ENCODE measurements at regions not wholly inside any gene's neighbourhood (a gene's known extent, or its start where the extent isn't known, plus 50 kb on each side); places are given as distances from the start of the nearest gene placed in this dataset.
"Not testable (repeated sequence)": the region's sequence is repeated elsewhere in the genome, so short reads cannot be mapped to it uniquely, and the experiment has no call there.

DNA sequence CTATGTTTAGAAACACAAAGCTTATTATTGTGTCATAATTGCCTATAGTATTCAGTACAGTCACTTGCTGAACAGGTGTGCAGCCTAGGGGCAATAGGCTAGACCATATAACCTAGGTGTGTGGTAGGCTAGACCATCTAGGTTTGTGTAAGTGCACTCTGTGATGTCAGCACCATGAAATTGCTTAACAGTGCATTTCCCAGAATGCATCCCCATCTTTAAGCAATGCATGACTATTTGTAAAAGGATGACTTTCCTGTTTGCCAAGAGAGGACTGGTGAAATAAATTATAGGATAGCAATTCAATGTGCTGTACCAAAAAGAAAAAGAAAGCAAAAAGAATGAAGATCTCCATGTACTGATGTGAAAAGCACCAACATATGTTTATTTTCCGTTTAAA is 288.7 kb upstream of the AUTS2 start:
- no peak for DNase-seq

DNA sequence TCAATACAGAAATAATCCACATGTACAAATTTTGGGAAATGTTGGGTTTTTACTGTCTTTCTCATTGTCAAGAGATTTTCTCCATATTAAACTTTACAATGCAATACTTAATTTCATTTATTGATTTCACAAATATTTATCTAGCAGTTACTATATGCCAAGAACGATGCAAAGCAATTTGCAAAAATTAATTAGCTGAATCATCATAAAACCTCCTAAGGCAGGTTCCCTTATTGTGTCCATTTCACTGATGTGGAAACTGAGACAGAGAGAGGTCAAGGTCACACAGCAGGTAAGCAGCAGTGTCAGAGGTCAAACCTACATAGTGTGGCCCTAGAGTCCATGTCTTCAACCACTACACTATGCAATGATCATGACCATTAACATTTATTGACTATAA is 286.8 kb upstream of the AUTS2 start:
- no peak for DNase-seq

DNA sequence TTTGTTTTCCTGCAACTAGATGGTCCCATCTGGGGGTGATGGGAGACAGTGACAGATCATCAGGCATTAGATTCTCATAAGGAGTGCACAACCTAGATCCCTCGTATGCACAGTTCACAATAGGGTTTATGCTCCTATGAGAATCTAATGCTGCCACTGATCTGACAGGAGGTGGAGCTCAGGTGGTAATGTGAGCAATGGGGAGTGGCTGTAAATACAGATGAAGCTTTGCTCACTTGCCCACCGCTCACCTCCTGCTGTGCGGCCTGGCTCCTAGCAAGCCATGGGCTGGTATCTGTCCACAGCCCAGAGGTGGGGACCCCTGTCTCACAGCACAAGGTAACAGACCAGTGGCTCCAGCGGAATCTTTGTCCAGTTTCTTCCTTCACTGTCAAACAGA is 284.4 kb upstream of the AUTS2 start:
- DNase-seq = not testable (repeated sequence)

DNA sequence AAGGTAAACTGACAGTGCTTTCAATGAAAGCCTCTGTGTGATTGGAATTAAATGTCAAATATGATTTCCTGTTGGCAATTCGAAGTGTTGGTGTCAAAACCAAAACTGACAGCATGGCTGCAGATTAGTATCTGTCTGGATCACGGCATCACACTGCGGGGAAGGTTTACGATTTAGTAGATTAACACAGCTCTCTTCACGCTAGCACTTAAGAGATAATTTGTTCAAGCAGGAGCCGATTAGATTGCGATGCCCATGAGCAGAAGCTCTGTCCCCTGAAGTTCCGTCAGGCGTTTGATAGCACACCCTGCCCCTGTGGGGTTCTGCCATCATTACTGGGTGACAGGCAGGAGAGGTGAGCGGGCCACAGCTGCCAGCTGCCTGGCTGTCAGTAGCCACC is 279.5 kb upstream of the AUTS2 start:
- no peak for DNase-seq

DNA sequence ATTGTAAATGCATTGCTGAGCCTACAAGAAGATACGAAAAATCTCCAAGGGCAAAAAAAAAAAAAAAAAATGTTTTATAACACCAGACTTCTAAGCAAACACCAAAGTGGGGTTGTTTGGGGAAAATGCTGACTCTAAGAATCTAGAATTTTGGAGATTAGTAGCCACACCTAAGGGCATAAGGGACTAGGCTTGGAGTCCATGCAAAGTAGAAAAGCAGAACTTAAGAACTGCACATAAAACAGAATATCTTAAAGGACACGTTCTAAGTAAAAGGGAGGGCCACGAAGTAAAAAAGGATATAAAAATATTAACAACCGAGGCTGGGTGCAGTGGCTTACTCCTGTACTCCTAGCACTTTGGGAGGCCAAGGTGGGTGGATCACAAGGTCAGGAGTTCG is 269.8 kb upstream of the AUTS2 start:
- DNase-seq = no peak

DNA sequence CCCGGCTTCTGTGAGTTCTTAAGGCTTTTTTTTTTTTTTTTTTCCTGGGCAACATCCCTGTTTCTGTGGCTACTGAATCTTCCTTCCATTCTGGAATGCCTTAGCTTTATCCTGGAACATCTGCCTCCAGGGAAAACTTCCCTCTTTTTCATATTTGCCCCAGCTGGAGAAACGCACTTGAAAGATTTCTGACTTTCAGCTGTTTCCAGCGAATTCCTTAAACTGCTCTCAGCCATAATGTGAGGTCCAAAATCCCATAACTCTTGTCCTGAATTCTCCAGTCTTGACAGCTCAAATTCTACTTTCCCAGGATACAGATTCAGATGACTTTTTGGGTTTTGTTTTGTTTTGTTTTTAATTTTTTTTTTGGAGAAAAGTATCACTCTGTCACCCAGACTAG is 263.6 kb upstream of the AUTS2 start:
- no peak for DNase-seq

DNA sequence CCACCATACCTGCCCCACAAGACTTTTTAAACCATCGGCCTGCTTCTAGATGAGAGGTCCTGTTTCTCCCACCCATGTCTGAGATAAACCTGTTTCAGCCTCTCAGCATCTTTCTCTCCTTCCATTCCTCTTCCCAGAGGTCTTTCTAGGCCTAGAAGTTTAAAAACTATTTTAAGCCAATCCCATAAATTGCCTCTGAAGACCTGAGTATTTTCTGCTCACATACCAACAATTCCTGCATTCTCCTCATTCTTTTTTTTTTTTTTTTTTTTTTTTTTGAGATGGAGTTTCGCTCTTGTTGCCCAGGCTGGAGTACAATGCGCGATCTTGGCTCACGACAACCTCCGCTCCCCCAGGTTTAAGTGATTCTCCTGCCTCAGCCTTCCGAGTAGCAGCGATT is 262.9 kb upstream of the AUTS2 start:
- no peak for DNase-seq

DNA sequence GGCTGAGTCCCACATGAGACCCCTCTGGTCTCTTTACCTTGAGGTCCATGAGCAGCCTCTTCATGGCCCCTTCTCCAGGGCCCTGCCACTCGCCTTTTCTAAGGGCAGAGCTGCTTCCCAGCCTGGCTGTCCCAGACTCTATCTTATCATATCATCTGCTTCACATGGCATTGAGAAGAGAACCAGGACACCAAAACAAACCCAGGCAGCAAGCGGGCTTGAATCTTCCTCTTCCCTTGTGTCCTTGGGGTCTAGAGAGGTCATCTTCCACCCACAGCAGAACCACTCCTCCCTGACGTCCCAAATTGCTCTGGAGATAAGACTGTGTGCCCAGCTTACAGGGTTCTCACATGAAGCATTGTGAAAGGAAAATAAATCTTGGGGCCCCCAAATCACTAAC is 261.3 kb upstream of the AUTS2 start:
- DNase-seq = no peak

DNA sequence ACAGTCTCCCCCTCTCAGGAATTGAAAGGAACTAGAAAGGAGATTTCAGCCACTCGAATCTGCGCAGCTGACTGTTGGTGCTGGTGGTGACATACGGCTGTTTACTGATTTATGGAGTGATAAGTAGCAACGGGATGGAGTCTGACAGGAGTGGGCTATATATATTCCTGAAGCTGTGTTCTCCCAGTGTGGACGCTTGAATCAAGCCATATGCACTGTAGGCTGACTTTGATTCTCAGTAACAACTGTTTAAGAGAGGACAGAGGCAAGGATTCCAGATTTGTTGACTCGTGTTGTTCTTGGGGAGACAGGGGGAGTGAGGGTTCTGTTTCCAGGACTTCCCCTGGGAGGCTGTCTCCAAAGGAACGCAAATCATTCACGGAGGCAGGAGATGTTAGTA is 260.1 kb upstream of the AUTS2 start:
- DNase-seq = no peak

DNA sequence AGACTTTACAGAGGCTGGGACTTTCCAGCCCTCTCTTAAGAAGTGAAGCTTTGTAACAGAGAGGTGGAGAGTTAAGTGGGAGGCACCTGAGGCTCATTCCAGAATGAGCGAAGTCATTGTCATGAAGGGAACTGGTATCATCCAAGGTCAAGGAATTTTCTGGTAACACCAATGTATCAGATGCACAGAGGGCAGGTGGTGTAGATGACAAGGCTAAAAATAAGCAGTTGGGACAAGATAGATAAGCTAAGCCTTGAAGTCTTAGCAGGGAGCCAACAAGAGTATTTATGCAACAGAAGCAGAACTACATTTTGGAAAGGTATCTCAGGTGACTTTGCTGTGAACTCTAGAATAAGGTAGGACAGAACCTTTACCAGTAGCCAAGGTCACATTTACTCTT is 257.0 kb upstream of the AUTS2 start:
- DNase-seq = no peak

DNA sequence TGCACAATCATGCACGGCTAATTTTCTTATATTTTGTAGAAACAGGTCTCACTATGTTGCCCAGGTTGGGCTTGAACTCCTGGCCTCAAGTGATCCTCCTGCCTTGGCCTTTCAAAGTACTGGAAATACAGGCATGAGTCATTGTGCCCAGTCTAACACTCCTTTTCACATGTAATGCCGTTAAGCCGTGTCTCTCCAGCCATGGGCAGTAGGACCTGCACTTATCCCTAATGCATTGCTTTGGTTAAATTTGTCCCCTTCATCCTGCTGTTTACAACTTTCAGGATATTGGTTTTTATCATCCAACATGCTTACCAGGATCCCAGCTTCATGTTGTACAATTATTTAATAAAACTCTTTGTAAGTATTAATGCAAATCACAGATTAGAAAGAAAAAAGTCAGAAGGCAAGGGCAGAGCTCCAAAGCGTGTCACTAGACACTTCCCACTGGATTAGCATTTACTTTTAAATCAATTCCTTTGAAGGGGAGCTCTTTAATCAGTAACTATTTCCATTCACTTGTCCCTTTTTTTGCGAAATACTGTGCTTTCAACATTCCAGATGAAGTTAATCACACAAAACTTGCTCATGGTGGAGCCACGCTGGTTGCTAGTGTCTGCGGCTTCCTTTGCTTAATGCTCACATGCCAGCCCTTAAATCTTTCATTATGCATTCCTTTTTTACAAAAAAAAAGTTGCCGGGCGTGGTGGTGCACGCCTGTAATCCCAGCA is 256.0 kb upstream of the AUTS2 start:
- DNase-seq = no peak

DNA sequence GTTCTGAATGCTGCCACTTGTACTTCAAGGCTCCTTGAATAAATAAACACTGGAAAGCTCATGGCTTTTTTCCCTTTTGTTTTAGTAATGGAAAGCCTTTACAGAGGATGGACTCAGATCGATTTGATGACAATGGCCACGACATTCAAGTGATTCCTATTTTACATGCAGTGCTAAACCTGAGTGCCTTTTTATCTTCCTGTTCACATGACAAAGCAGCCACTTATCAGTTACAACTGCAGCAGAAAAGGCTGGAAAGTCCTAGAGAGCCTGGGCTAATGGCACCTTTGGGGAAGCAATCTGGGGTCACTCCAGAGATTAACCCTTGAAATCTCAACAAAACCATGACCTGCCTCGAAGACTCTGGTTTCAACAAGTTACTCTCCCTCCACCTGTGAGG is 249.0 kb upstream of the AUTS2 start:
- no peak for DNase-seq

DNA sequence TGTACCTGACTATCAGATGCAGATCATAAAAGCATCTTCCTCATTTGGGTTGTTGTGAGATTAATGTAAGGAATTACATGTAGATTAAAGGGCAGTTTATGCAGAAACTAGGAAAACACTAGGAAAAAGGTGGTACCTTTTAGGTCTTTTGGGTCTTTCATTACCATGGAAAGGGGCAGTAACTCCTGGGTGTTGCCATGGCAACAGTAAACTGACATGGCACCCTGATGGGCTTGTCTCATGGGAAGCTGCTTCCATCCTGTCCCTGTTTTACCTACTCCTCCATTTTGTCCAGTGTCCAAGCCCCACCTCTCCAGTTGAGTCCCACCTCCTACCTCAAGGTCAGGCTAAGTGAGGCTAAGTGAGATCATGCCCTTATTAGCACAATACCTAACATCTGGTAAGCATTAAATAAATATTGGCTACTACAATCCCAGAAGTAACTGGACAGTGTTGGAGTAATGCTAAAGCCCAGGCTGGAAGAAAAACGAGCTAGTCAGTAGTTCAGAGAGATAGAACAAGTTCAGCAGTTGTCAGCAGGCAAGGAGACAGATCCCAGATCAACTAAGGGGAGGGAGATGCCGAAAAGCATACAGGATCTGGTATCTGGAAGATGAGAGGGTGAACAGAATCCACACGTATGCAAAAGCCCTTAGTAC is 240.0 kb upstream of the AUTS2 start:
- no peak for DNase-seq

DNA sequence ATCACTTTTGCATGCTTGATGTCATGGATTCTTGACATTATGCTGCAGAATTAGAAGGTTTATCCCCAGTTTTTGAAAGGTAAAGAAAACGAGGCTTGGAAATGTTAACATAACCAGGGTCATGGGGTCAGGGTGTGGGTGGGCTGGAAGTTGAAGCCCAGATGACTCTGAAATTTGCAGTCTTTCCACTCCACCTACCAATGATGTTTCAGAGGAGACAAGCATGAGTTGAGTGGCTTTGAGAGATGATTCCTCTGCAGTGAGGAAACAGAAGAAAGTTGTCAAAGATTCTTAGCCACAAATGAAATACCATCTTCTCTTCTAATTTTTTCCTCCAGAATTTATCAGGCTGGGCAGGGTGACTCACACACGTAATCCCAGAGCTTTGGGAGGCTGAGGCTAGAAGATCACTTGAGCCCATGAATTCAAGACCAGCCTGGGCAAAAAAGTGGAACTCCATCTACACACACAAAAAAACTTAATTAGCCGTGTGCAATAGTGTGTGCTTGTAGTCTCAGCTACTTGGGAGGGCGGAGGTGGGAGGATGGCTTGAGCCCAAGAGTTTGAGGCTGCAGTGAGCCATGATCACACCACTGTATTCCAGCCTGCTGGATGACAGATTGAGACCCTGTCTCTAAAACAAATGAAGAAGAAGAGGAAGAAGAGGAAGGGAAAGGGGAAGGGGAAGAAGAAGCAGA is 239.1 kb upstream of the AUTS2 start:
- no peak for DNase-seq

DNA sequence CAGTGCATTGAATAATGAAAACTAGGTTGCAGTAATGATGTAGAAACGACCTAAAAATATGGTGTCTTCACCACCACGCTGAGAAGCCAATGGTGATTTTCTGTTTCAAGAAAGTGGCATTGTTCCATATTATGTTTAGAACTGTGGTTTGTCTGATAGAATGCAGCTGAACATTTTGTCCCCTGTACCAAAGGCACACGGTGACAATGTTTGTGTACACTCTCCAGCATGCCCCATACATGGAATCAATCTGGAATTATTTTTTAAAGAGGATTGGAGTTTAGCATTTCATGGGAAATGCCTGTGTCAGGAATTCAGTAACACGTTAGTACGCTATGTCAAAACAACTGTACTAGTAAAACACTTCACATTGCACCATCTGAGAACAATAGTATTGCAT is 237.4 kb upstream of the AUTS2 start:
- no peak for DNase-seq

DNA sequence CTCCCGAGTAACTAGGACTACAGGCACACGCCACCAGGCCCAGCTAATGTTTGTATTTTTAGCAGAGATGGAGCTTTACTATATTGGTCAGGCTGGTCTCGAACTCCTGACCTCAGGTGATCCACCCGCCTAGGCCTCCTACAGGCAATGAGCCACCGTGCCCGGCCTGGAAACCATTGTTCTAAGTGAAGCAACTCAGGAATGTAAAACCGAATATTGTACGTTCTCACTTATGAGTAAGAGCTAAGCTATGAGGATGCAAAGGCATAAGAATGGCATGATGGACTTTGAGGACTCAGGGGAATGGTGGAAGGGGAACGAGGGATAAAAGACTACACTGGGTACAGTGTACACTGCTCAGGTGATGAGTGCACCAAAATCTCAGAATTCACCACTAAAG is 235.1 kb upstream of the AUTS2 start:
- no peak for DNase-seq

DNA sequence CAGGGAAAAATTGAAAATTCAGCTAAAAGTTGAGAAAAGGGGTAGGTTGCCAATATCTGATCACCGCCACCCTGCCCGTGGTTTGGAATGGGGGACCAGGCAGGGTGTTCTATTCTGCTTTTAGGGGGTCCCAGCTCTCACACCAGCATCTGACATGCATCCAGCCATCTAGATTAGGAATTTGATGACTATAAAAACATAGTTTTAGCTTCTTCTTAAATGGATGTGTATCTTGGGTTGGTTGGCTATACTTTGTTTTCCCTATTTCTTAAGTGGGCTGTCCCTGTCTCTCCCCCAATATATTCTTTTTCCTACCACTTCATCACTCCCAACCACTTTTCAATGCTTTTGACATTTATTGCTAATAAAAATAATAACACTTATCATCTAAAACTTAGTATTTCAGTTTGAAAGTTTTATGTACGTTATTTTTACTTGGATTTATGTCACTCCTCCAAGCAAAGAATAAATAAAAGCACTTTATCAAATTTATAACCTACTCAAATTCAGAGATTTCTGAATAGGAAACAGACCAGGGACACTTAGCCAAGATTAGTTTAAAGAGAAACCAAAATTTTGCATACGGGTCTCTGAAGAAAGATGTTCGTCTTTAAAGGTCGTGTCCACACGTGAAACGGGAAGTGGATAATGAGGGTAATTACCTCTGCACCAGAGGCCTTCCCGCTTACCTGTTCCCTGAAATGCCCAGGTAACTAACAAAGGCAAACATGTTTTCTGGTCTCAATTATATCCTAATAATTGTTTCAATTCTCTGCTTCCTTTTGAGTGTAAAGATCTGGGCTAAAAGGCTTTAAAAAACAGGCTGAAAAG is 233.2 kb upstream of the AUTS2 start:
- no peak for DNase-seq

DNA sequence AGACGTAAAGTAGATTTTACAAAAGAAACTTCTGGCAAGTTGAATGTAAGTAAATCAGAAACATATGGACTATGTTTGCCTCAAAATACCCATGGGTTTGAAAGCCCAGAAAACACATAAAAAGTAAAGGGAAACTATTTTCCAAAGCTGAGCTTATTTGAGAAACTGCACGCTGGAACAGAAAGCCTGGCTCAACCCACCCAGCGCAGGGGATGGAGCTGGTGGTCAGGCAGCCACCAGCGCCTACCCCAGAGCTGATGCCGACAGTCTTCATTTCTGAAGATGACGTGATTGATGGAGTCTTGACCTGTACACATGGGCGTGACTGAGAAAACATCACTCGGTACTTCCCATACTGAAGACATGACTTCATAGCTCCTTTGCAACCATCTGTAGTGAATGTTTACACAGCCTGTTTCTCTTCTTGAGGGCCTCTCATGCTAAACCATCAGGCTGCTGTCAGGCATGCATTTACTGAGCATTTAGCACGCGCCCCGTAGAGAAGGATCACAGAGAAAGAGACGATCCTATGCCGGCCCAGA is 232.6 kb upstream of the AUTS2 start:
- DNase-seq = no peak

DNA sequence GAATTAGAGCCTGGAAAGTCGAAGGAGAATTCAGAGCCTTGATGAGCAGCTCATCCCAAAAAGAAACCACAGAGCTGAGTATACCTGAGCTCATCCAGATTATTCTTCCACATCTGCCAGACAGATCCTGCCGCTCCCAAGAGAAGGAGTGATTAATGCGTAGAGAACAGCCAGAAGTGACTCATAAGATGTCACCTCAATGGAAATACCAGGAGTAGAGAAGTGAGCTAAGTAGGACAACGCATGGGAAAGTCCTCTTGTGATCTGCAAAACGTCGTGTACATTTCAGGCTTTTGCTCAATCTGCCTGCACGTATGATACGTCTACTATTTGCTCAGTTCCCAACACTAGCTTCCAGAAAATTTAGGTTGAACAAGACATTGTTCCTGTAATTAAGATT is 230.5 kb upstream of the AUTS2 start:
- DNase-seq = no peak

DNA sequence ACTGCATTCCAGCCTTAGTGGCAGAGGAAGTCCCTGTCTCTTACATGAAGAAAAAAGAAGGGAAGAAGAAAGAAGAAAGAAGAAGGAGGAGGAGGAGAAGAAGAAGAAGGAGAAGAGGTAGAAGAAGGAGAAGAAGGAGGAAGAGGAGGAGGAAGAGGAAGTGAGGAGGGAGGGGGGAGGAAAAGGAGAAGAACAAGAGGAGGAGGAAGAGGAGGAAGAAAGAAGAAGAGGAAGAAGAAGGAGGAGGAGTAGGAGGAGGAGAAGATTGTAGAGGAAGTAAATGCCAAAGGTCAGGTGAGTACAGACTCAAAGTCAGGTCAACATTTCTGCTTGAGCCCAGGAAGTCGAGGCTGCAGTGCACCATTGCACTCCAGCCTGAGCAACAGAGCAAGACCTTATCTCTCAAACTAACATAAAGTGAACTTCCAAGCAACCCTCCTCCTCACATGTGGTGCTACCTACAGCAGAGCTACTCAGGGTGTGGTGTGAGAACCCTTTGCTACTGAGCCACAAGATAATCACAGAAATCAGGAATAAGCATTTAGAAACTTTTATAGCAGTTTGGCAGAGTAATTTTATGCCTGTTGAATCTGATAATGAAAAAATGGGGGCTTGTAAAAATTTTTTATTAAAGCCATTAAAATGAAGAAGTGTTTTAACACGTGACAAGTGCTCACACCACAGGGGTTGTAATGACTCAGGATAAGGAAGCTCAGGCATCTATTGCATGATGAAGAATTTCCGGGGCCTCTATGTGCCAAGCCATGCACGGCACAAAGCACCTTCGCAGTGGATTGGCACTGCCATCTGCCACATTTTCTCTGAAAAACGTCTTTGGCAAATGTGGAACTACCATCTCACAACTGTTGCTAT is 224.9 kb upstream of the AUTS2 start:
- no peak for DNase-seq

DNA sequence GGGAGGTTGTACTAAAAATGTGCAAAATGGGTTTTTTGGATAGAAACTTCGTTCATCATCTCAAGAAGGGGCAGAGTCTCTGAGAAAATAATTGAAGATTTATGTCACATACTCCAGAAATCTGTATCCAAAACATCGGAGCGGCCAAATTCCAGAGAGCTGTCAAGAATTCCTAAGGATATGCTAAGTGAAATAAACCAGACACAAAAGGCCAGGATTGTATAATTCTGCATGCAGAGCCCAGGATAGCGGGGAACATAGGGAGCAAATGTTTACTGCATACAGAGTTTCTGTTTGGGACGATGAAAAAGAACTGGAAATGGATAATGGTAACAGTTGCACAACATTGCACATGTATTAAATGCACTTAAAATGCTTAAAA is 224.2 kb upstream of the AUTS2 start:
- DNase-seq = no peak

DNA sequence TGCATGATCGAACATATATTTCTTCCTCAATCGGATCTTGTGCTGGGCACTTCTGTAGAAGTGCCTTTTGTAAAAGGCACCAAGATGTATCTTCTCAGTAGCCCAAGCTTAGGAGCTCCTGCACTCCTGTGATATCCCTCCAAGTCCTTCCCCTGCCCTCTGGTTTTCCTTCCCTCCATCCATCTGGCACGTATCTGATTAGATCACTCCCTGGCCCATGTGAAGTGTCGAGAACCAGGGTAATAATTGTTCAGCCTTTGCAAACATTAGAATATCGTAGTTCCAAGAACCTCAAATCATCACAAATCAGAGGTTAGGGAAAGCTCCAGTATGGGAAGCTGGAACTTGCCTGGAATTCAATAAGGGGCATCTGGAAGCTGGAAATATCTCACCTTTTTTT is 221.1 kb upstream of the AUTS2 start:
- no peak for DNase-seq
